ENCODE measurements at regions not wholly inside any gene's neighbourhood (a gene's known extent, or its start where the extent isn't known, plus 50 kb on each side); places are given as distances from the start of the nearest gene placed in this dataset.

- no peak for TF ChIP-seq POLR2AphosphoS5 (IDR thresholded peaks at IDR 0.05)
- TF ChIP-seq CTCF (IDR thresholded peaks at IDR 0.05): no peak
- TF ChIP-seq POLR2A (IDR thresholded peaks at IDR 0.05): no peak
Measured at GRCh38 chr12:95396849-95397468, 77.0 kb upstream of the METAP2 start.
